ENCODE measurements at regions not wholly inside any gene's neighbourhood (a gene's known extent, or its start where the extent isn't known, plus 50 kb on each side); places are given as distances from the start of the nearest gene placed in this dataset.

- TF ChIP-seq CTCF (conservative IDR thresholded peaks at IDR 0.05 in 1 of 2, IDR thresholded peaks at IDR 0.05 in 1 of 2; ENCODE audit: extremely low read depth in 1 of 2, insufficient read depth in 1 of 2, low read depth in 1 of 2, low read length in 2 of 2) = no peak
- TF ChIP-seq EZH2 (IDR thresholded peaks at IDR 0.05; ENCODE audit: borderline replicate concordance, low read length) = no peak
Measured at GRCh38 chr12:58363971-58364370, 422.6 kb downstream of the ATP23 start.

Data from mammary epithelial cell (primary cell).